SK-N-SH treated with all-trans-retinoic acid at 6 μM for 48 hours (cell line): ENCODE measurements at regions not wholly inside any gene's neighbourhood (a gene's known extent, or its start where the extent isn't known, plus 50 kb on each side); places are given as distances from the start of the nearest gene placed in this dataset.

Source experiments
- ATAC-seq: fragments of 200-7000 bp; cut with Tn5 transposase; 3 replicates; pipeline ENCODE4 v1.9.1; 2020; ENCODE audit warnings: mild to moderate bottlenecking, moderate library complexity
- ARNTL ChIP-seq: fragments of 450-650 bp; formaldehyde crosslinking; IDR thresholded peaks from 2 replicates; pipeline ENCODE4 v1.5.0; 2020; ENCODE audit warnings: low read depth, mild to moderate bottlenecking, moderate library complexity, borderline replicate concordance
- BACH2 ChIP-seq: fragments of 250-450 bp; sonication (Bioruptor Pico); IDR thresholded peaks from 2 replicates; pipeline ENCODE4 v1.9.0; 2021; ENCODE audit warnings: mild to moderate bottlenecking, borderline replicate concordance
- CREB5 ChIP-seq: fragments of 250-450 bp; sonication (Bioruptor Pico); IDR thresholded peaks from 2 replicates; pipeline ENCODE4 v1.5.1; 2020; ENCODE audit warnings: low read depth, mild to moderate bottlenecking, moderate library complexity
- CSDC2 ChIP-seq: fragments of 250-450 bp; sonication (Bioruptor Pico); IDR thresholded peaks from 2 replicates; pipeline ENCODE4 v1.5.0; 2020; ENCODE audit warnings: mild to moderate bottlenecking, moderate library complexity
- CSRNP3 ChIP-seq: fragments of 250-450 bp; sonication (Bioruptor Pico); IDR thresholded peaks from 2 replicates; pipeline ENCODE4 v1.5.1; 2021; ENCODE audit warnings: mild to moderate bottlenecking, moderate library complexity
- ESRRG ChIP-seq: fragments of 250-450 bp; sonication (Bioruptor Pico); IDR thresholded peaks from 2 replicates; pipeline ENCODE4 v1.6.1; 2021; ENCODE audit warnings: mild to moderate bottlenecking
- GLIS3 ChIP-seq: fragments of 250-450 bp; sonication (Bioruptor Pico); IDR thresholded peaks from 2 replicates; pipeline ENCODE4 v1.5.0; 2020; ENCODE audit warnings: mild to moderate bottlenecking, moderate library complexity
- ISL1 ChIP-seq: fragments of 250-450 bp; sonication (Bioruptor Pico); IDR thresholded peaks from 2 replicates; pipeline ENCODE4 v2.1.2; 2022; ENCODE audit warnings: mild to moderate bottlenecking, moderate library complexity
- OSR1 ChIP-seq: fragments of 250-450 bp; sonication (Bioruptor Pico); IDR thresholded peaks from 2 replicates; pipeline ENCODE4 v1.8.0; 2022; ENCODE audit warnings: moderate library complexity, mild to moderate bottlenecking, inconsistent platforms
- POU6F1 ChIP-seq: fragments of 250-450 bp; sonication (Bioruptor Pico); IDR thresholded peaks from 2 replicates; pipeline ENCODE4 v1.8.0; 2021; ENCODE audit warnings: low read depth, mild to moderate bottlenecking, moderate library complexity, borderline replicate concordance
- SNAI2 ChIP-seq: fragments of 250-450 bp; sonication (Bioruptor Pico); IDR thresholded peaks from 2 replicates; pipeline ENCODE4 v1.5.0; 2020; ENCODE audit warnings: mild to moderate bottlenecking, moderate library complexity
- TCF4 ChIP-seq: fragments of 250-450 bp; sonication (Bioruptor Pico); IDR thresholded peaks from 2 replicates; pipeline ENCODE4 v1.8.0; 2021; ENCODE audit warnings: mild to moderate bottlenecking, moderate library complexity, borderline replicate concordance
- TOX ChIP-seq: fragments of 250-450 bp; sonication (Bioruptor Pico); IDR thresholded peaks from 2 replicates; pipeline ENCODE4 v1.8.0; 2021; ENCODE audit warnings: mild to moderate bottlenecking, moderate library complexity, borderline replicate concordance
- ZC3H10 ChIP-seq: fragments of 250-450 bp; sonication (Bioruptor Pico); IDR thresholded peaks from 2 replicates; pipeline ENCODE4 v1.5.1; 2021; ENCODE audit warnings: mild to moderate bottlenecking, moderate library complexity
- ZFP3 ChIP-seq: fragments of 250-450 bp; sonication (Bioruptor Pico); IDR thresholded peaks from 2 replicates; pipeline ENCODE4 v1.5.0; 2020; ENCODE audit warnings: mild to moderate bottlenecking, moderate library complexity
- ZFP30 ChIP-seq: fragments of 450-650 bp; formaldehyde crosslinking; IDR thresholded peaks from 2 replicates; pipeline ENCODE4 v1.5.0; 2022; ENCODE audit warnings: mild to moderate bottlenecking, moderate library complexity
- ZNF565 ChIP-seq: fragments of 450-650 bp; formaldehyde crosslinking; conservative IDR thresholded peaks from 2 replicates; pipeline ENCODE4 v1.5.0; 2020; ENCODE audit warnings: low read depth, mild to moderate bottlenecking, moderate library complexity
- ZNF70 ChIP-seq: fragments of 450-650 bp; formaldehyde crosslinking; IDR thresholded peaks from 2 replicates; pipeline ENCODE4 v1.5.0; 2020; ENCODE audit warnings: mild to moderate bottlenecking, moderate library complexity
- ZNF8 ChIP-seq: fragments of 450-650 bp; formaldehyde crosslinking; IDR thresholded peaks from 2 replicates; pipeline ENCODE4 v1.5.0; 2020; ENCODE audit warnings: mild to moderate bottlenecking, moderate library complexity
- TF ChIP-seq, protein P1 (sequence below): fragments of 250-450 bp; sonication (Bioruptor Pico); IDR thresholded peaks from 2 replicates; pipeline ENCODE4 v1.8.0; 2020; ENCODE audit warnings: mild to moderate bottlenecking, moderate library complexity, borderline replicate concordance
- TF ChIP-seq, protein P2 (sequence below): fragments of 250-450 bp; sonication (Bioruptor Pico); IDR thresholded peaks from 2 replicates; pipeline ENCODE4 v1.5.0; 2020; ENCODE audit warnings: mild to moderate bottlenecking, moderate library complexity

GRCh38 chr3:72590732-72591221 lies 257.5 kb downstream of the SHQ1 start:
- no peak for ATAC-seq
- TF ChIP-seq POU6F1 (CRISPR knock-in tag) = no peak
- no peak for TF ChIP-seq GLIS3
- no peak for TF ChIP-seq ESRRG (CRISPR knock-in tag)
- TF ChIP-seq ZNF565 (CRISPR knock-in tag) = no peak
- no peak for TF ChIP-seq TCF4 (CRISPR knock-in tag)
- no peak for TF ChIP-seq ZFP3

DNA sequence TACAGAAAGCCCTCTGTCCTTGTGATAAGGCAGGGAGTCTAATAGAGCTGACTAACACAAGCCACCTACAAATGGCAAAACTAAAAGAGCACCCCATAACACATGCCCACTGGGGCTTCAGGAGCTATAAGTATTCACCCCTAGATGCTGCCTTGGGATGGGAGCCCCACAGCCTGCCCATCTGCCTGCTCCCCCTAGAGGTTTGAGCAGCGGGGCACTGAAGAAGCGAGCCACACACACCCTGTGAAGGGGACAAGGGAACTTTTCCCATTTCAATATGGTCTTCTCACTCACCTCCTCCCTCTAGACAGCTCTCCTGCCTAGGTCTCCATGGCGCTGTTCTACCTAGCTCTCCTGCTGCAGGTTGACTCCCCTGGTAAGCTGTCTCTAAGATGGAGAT lies 261.0 kb downstream of the SHQ1 start:
- ATAC-seq = no peak
- TF ChIP-seq ZFP3 (no peak), ARNTL (no peak), GLIS3 (no peak), OSR1 (CRISPR knock-in tag) (no peak), ZNF70 (CRISPR knock-in tag) (no peak), CSRNP3 (CRISPR knock-in tag) (no peak), CREB5 (no peak), TCF4 (CRISPR knock-in tag) (no peak), ZFP30 (CRISPR knock-in tag) (no peak), ESRRG (CRISPR knock-in tag) (no peak), ZNF8 (CRISPR knock-in tag) (no peak), POU6F1 (CRISPR knock-in tag) (no peak), TOX (CRISPR knock-in tag) (no peak), SNAI2 (CRISPR knock-in tag) (no peak), ZC3H10 (CRISPR knock-in tag) (no peak), ZNF565 (CRISPR knock-in tag) (no peak), CSDC2 (CRISPR knock-in tag) (no peak), BACH2 (CRISPR knock-in tag) (no peak)
- TF ChIP-seq, protein P1, sequence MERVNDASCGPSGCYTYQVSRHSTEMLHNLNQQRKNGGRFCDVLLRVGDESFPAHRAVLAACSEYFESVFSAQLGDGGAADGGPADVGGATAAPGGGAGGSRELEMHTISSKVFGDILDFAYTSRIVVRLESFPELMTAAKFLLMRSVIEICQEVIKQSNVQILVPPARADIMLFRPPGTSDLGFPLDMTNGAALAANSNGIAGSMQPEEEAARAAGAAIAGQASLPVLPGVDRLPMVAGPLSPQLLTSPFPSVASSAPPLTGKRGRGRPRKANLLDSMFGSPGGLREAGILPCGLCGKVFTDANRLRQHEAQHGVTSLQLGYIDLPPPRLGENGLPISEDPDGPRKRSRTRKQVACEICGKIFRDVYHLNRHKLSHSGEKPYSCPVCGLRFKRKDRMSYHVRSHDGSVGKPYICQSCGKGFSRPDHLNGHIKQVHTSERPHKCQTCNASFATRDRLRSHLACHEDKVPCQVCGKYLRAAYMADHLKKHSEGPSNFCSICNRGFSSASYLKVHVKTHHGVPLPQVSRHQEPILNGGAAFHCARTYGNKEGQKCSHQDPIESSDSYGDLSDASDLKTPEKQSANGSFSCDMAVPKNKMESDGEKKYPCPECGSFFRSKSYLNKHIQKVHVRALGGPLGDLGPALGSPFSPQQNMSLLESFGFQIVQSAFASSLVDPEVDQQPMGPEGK (CRISPR knock-in tag) = no peak

DNA sequence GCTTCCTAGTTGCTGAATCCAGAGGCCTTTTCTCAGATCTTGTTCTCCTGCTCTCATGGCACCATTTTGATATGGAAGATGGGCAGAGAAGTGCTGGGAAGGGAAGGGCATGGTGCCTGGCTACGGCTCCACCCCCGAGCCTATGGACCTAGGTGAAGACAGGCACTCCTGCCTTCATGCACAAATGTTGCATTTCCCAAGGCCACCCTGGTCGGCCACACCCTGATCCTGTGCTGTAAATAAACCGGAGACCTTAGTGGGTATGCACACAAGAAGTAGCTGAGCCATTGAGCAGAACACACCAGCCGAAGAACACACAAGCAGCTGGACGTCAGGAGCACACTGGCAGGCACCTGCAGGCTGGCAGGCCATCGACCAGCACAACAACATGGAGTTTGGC lies 261.6 kb downstream of the SHQ1 start:
- no peak for ATAC-seq
- no peak for TF ChIP-seq GLIS3
- no peak for TF ChIP-seq TCF4 (CRISPR knock-in tag)
- TF ChIP-seq CSDC2 (CRISPR knock-in tag) = no peak
- no peak for TF ChIP-seq ARNTL
- no peak for TF ChIP-seq BACH2 (CRISPR knock-in tag)
- TF ChIP-seq, protein P2, sequence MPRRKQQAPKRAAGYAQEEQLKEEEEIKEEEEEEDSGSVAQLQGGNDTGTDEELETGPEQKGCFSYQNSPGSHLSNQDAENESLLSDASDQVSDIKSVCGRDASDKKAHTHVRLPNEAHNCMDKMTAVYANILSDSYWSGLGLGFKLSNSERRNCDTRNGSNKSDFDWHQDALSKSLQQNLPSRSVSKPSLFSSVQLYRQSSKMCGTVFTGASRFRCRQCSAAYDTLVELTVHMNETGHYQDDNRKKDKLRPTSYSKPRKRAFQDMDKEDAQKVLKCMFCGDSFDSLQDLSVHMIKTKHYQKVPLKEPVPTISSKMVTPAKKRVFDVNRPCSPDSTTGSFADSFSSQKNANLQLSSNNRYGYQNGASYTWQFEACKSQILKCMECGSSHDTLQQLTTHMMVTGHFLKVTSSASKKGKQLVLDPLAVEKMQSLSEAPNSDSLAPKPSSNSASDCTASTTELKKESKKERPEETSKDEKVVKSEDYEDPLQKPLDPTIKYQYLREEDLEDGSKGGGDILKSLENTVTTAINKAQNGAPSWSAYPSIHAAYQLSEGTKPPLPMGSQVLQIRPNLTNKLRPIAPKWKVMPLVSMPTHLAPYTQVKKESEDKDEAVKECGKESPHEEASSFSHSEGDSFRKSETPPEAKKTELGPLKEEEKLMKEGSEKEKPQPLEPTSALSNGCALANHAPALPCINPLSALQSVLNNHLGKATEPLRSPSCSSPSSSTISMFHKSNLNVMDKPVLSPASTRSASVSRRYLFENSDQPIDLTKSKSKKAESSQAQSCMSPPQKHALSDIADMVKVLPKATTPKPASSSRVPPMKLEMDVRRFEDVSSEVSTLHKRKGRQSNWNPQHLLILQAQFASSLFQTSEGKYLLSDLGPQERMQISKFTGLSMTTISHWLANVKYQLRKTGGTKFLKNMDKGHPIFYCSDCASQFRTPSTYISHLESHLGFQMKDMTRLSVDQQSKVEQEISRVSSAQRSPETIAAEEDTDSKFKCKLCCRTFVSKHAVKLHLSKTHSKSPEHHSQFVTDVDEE = no peak
- no peak for TF ChIP-seq POU6F1 (CRISPR knock-in tag)
- TF ChIP-seq TOX (CRISPR knock-in tag) = no peak
- TF ChIP-seq CSRNP3 (CRISPR knock-in tag) = no peak
- no peak for TF ChIP-seq ISL1
- TF ChIP-seq ZFP3 = no peak
